ENCODE measurements at regions not wholly inside any gene's neighbourhood (a gene's known extent, or its start where the extent isn't known, plus 50 kb on each side); places are given as distances from the start of the nearest gene placed in this dataset.

DNA sequence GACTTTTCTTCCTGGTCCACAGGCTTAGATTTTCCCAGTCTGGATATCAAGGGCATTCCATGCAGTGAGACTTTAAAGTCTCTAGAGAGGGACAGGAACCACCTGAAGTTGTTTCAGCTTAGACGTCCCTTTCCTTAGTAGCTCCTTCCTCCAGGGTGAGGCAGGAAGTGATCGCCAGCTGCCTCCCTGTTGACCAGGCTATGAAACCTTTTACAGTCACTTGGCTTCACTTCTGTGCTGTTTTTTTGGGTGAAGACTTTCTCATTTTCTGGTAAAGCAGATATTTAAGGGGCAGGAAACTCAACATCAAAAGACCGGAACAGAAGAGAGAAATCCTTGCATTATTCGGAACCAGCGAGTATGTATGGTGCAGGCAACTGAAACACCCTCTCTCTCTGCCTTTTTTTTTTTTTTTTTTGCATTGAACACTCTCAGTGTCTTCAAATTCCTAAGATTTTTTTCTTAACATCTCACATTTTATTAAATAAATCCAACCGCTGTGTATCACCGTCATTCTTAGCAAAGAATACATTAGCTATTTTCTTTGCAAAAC, 234.6 kb upstream of the IRF2BP2 start:
- no peak for DNase-seq (ENCODE audit: low read depth)
- TF ChIP-seq, protein P1, sequence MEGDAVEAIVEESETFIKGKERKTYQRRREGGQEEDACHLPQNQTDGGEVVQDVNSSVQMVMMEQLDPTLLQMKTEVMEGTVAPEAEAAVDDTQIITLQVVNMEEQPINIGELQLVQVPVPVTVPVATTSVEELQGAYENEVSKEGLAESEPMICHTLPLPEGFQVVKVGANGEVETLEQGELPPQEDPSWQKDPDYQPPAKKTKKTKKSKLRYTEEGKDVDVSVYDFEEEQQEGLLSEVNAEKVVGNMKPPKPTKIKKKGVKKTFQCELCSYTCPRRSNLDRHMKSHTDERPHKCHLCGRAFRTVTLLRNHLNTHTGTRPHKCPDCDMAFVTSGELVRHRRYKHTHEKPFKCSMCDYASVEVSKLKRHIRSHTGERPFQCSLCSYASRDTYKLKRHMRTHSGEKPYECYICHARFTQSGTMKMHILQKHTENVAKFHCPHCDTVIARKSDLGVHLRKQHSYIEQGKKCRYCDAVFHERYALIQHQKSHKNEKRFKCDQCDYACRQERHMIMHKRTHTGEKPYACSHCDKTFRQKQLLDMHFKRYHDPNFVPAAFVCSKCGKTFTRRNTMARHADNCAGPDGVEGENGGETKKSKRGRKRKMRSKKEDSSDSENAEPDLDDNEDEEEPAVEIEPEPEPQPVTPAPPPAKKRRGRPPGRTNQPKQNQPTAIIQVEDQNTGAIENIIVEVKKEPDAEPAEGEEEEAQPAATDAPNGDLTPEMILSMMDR (conservative IDR thresholded peaks at IDR 0.05; ENCODE audit: control insufficient read depth, insufficient read depth, low read depth, low read length), result no peak

DNA sequence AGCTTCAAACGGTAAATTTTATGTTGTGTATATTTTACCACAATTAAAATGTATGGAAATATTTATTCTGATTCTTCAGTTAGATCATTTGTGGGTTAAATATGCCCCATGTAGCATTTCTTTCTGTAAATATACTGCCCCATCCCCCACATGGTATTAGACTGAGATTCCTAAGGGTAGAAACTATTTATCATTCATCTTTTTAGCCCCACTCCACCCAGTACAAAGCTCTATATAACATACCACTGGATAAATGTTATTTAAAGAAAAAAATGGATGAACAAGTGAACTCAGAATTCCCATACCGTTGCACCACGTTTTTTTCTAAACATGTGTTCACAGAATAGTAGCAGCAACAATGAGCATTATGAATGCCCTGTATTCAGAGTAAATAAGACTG, 234.0 kb upstream of the IRF2BP2 start:
- no peak for DNase-seq (ENCODE audit: low read depth)
- TF ChIP-seq, protein P1 (conservative IDR thresholded peaks at IDR 0.05; ENCODE audit: control insufficient read depth, insufficient read depth, low read depth, low read length), result no peak
- no peak overlapping the region for H3K4me3 ChIP-seq (ENCODE audit: control insufficient read depth, low read depth, low read length)

More for the DNA sequence above, 234.6 kb upstream of the IRF2BP2 start:
- no peak overlapping the region for H3K4me3 ChIP-seq (ENCODE audit: control insufficient read depth, low read depth, low read length)

DNA sequence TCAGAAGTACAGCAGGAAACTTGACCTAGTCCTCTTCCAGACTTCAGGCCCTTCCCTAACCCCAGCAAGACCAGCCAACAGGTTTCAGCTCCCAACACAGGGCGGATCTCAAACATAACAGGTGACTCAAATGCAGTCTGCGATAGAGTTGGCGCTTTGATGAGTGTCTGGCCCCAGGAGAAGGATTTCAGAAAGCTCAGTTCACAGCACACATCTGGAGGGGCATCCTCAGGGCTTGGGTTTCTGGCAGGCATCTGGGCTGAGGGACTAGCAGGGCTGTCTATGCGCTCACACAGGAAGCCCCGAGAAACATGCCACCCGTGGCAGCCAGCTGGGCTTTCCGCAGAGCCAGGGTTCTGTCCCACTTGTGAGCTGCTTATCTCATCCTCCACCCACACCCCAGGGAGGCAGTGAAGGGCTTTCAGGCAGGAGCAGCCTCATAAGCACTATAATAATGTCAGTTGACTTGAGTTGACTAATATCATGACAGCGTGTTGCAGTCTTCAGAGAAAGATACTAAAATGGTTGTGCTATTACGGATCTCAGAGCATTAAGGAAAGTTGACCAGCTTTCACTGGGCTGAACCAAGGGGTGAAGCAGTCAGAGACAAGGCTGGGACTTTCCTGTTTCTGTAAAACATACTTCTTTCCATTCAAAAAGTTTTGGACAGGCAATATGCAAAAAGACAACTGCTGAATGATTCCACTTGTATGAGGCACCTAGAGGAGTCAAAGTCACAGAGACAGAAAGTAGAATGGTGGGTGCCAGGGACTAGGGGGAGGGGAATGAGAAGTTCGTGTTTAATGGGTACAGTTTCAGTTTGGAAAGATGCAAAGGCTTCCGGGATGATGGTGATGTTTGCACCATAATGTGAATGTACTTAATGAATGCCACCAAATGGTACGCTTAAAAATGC, 233.0 kb upstream of the IRF2BP2 start:
- H3K4me3 ChIP-seq (ENCODE audit: control insufficient read depth, low read depth, low read length), result no peak overlapping the region

DNA sequence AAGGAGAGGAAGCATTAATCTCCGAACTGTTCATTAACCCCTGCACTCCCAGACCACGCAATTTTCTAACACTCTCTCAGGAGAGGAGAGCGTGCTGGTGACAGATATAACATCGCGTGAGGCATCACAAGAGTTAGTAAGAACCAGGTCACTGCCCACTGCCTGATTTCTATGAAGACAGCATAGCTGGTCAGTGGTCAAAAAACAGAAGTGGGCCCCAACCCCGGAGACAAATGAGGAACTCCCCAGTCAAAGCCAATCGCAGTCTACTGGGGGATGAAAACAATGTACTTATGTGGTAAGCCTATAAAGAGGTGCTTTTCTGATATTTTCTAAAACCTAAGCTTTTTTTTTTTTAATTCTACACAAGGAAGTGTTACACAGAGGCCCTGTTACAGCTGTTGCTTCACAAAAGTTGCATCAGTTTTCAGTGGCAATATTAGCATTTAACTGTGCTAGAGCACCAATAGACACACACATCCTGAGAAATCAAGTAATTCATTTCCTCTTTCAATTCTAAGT, 231.8 kb upstream of the IRF2BP2 start:
- TF ChIP-seq, protein P1 (conservative IDR thresholded peaks at IDR 0.05; ENCODE audit: control insufficient read depth, insufficient read depth, low read depth, low read length), result no peak
- H3K4me3 ChIP-seq (ENCODE audit: control insufficient read depth, low read depth, low read length), result no peak overlapping the region
- DNase-seq (ENCODE audit: low read depth), result no peak

More for the DNA sequence above, 233.0 kb upstream of the IRF2BP2 start:
- TF ChIP-seq, protein P1 (conservative IDR thresholded peaks at IDR 0.05; ENCODE audit: control insufficient read depth, insufficient read depth, low read depth, low read length), result no peak
- DNase-seq (ENCODE audit: low read depth), result no peak

DNA sequence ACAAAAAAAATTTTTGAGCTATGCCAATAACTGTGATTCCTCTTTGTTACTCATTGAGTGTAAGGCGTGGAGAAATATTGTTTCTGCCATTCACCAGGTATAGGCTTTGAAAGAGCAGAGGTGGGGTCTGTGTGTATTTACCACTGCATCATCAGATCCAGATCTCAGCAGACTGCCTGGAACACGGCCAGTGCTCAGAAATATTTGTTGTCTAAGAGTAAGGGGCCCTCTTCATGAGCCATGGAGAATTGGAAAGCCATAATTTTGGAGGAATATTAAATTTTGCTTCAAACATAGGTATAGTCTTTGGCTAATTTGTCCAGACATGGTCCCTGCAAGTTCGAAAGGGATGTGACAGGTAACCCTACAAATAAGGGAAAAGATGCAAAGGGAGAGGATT, 231.3 kb upstream of the IRF2BP2 start:
- TF ChIP-seq, protein P1 (conservative IDR thresholded peaks at IDR 0.05; ENCODE audit: control insufficient read depth, insufficient read depth, low read depth, low read length), result no peak
- no peak for DNase-seq (ENCODE audit: low read depth)
- H3K4me3 ChIP-seq (ENCODE audit: control insufficient read depth, low read depth, low read length), result no peak overlapping the region

DNA sequence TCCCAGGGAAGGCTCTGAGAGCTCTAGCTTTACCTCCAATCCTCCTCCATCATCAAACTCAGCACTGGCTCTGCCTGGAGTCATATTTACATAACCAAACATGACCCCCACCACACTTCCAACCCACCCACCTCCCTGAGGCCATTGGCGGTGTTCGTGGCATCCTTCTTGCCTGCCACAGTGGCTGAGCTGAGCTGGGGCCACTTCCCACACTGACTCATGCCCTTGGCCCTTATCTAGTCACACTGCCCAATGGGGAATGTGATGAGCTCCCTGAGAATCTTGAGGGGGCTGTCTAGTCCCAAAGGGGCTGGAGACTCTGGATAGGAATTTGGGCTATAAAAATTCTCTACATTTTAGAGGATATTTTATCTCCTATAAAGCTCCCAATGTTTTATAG, 230.9 kb upstream of the IRF2BP2 start:
- TF ChIP-seq, protein P1 (conservative IDR thresholded peaks at IDR 0.05; ENCODE audit: control insufficient read depth, insufficient read depth, low read depth, low read length), result no peak
- no peak for DNase-seq (ENCODE audit: low read depth)
- H3K4me3 ChIP-seq (ENCODE audit: control insufficient read depth, low read depth, low read length), result no peak overlapping the region

All from fibroblast of mammary gland (primary cell).